Caco-2 (cell line): ENCODE measurements at regions not wholly inside any gene's neighbourhood (a gene's known extent, or its start where the extent isn't known, plus 50 kb on each side); places are given as distances from the start of the nearest gene placed in this dataset.

Experiments
- BruUV-seq: library from RNA; stranded (reverse); fragments of 400-500 nt; replicated peaks from 2 replicates; lab custom pipeline; 2021; lab: Mats Ljungman, UMichigan
- CTCF ChIA-PET: fragments of 300-600 bp; sonication (Branson Sonifier 250); formaldehyde crosslinking; loops from one replicate; lab custom pipeline; 2022; ENCODE audit warnings: antibody characterized with exemption; lab: Charles Lee
- POLR2A ChIA-PET: fragments of 300-600 bp; sonication (Branson Sonifier 250); formaldehyde crosslinking; loops from one replicate; lab custom pipeline; 2022; ENCODE audit warnings: antibody characterized with exemption; lab: Charles Lee
- DNase-seq, 2 experiments: peaks; one replicate each; pipeline versions ENCODE4 v3.0.0 to v3.0.0-alpha.2; 2020 to 2022
- H3K27me3 ChIP-seq: replicated peaks from 2 replicates; pipeline ENCODE4 v1.6.0; 2011; ENCODE audit warnings: low read length; ENCODE audit not compliant: control insufficient read depth, insufficient read depth
- H3K36me3 ChIP-seq: 2 replicates; pipeline ENCODE4 v1.5.1; 2011; ENCODE audit warnings: low read length; ENCODE audit not compliant: control insufficient read depth, insufficient read depth
- H3K4me1 ChIP-seq: fragments of 250-450 bp; sonication (Bioruptor Pico); 2 replicates; pipeline ENCODE4 v1.5.1; 2020; ENCODE audit warnings: mild to moderate bottlenecking
- H3K4me3 ChIP-seq: 2 replicates; pipeline ENCODE4 v1.5.1; 2011; ENCODE audit warnings: low read depth, mild to moderate bottlenecking, control low read depth, low read length
- H3K9me3 ChIP-seq: fragments of 250-450 bp; sonication (Bioruptor Pico); 2 replicates; pipeline ENCODE4 v1.5.1; 2020; ENCODE audit warnings: mild to moderate bottlenecking, moderate library complexity
- H3K27ac Mint-ChIP-seq: one replicate; pipeline ENCODE4 v1.8.0; 2022; ENCODE audit warnings: mixed read lengths; ENCODE audit not compliant: unreplicated experiment
- H3K27me3 Mint-ChIP-seq: one replicate; pipeline ENCODE4 v1.8.0; 2022; ENCODE audit warnings: mixed read lengths; ENCODE audit not compliant: insufficient read depth, unreplicated experiment
- H3K36me3 Mint-ChIP-seq: one replicate; pipeline ENCODE4 v1.8.0; 2022; ENCODE audit warnings: mild to moderate bottlenecking, mixed read lengths; ENCODE audit not compliant: insufficient read depth, unreplicated experiment
- H3K4me1 Mint-ChIP-seq: one replicate; pipeline ENCODE4 v1.8.0; 2022; ENCODE audit warnings: low read depth, mixed read lengths; ENCODE audit not compliant: unreplicated experiment
- H3K4me3 Mint-ChIP-seq: one replicate; pipeline ENCODE4 v1.8.0; 2022; ENCODE audit warnings: mild to moderate bottlenecking, moderate library complexity, mixed read lengths; ENCODE audit not compliant: unreplicated experiment
- H3K9me3 Mint-ChIP-seq: one replicate; pipeline ENCODE4 v1.8.0; 2022; ENCODE audit warnings: mixed read lengths; ENCODE audit not compliant: unreplicated experiment
- CTCF ChIP-seq, 2 experiments: fragments of 200-600 bp in 1 of 2; IDR thresholded peaks; 1 replicate in 1 of 2; 2 replicates in 1 of 2; pipeline versions ENCODE4 v1.5.1 to v1.8.0; 2011 to 2022; ENCODE audit warnings: antibody characterized with exemption in 1 of 2, control low read depth in 1 of 2, inconsistent platforms in 1 of 2, low read depth in 1 of 2, low read length in 1 of 2, mild to moderate bottlenecking in 1 of 2, moderate library complexity in 1 of 2; ENCODE audit not compliant: insufficient read depth in 1 of 2, severe bottlenecking in 1 of 2, unreplicated experiment in 1 of 2
- intact Hi-C: fragments of 100-400 bp; cut with micrococcal nuclease; formaldehyde crosslinking; loops from one replicate; pipeline ENCODE4 v1.10.0; 2022; ENCODE audit not compliant: unreplicated experiment

DNA sequence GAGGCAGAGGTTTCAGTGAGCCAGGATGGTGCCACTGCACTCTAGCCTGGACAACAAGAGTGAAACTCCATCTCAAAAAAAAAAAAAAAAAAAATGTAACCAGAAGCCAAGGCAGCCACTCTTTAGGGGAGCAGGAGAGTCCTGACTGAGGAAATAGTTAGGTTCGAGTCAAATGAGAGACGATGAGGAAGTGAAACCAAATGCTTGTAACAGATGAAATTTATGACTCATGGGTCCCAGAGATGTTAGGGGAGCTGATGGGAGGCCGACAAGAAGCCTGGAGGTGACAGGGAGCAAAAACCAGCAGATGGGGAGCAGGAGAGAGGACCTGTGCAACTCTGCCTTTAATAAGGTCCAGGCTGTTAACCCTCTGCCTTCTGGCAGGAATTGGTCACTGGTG lies 756.1 kb upstream of the DDX18 start:
- Mint-ChIP-seq H3K9me3 (no peaks in the 10 kb centered on the region), H3K4me1 (no peaks in the 10 kb centered on the region), H3K27me3 (no peaks in the 10 kb centered on the region), H3K36me3 (no peaks in the 10 kb centered on the region), H3K27ac (no peak overlapping the region), H3K4me3 (no peak overlapping the region)
- H3K4me3 ChIP-seq, result no peak overlapping the region
- no peaks in the 10 kb centered on the region for H3K9me3 ChIP-seq
- intact Hi-C loops, result no loop called here
- BruUV-seq, result no TSS peak
- no peaks in the 10 kb centered on the region for H3K4me1 ChIP-seq
- ChIA-PET CTCF (no interaction called here), POLR2A (no interaction called here)
- DNase-seq, result no peak
- no peaks in the 10 kb centered on the region for H3K27me3 ChIP-seq
- no peak for TF ChIP-seq CTCF (IDR thresholded peaks at IDR 0.05; ENCODE audit: insufficient read depth in 1 of 2, low read depth in 1 of 2, low read length in 1 of 2, severe bottlenecking in 1 of 2, unreplicated experiment in 1 of 2)
- no peaks in the 10 kb centered on the region for H3K36me3 ChIP-seq

GRCh38 chr2:117064021-117064420 lies 750.5 kb upstream of the DDX18 start:
- TF ChIP-seq CTCF (IDR thresholded peaks at IDR 0.05; ENCODE audit: insufficient read depth in 1 of 2, low read depth in 1 of 2, low read length in 1 of 2, severe bottlenecking in 1 of 2, unreplicated experiment in 1 of 2), result no peak
- Mint-ChIP-seq H3K27me3 (no peaks in the 10 kb centered on the region), H3K4me1 (no peaks in the 10 kb centered on the region), H3K4me3 (no peak overlapping the region), H3K9me3 (no peaks in the 10 kb centered on the region), H3K36me3 (no peaks in the 10 kb centered on the region), H3K27ac (no peak overlapping the region)
- Histone ChIP-seq H3K36me3 (no peaks in the 10 kb centered on the region), H3K4me3 (no peak overlapping the region), H3K4me1 (no peaks in the 10 kb centered on the region), H3K9me3 (no peaks in the 10 kb centered on the region), H3K27me3 (no peaks in the 10 kb centered on the region)
- no TSS peak for BruUV-seq
- intact Hi-C loops, result no loop called here
- DNase-seq, result no peak
- ChIA-PET CTCF (no interaction called here), POLR2A (no interaction called here)

GRCh38 chr2:117065912-117066311 lies 748.6 kb upstream of the DDX18 start:
- Mint-ChIP-seq H3K36me3 (no peaks in the 10 kb centered on the region), H3K27ac (no peak overlapping the region), H3K4me1 (no peaks in the 10 kb centered on the region), H3K27me3 (no peaks in the 10 kb centered on the region), H3K9me3 (no peaks in the 10 kb centered on the region), H3K4me3 (no peak overlapping the region)
- Histone ChIP-seq H3K4me3 (no peak overlapping the region), H3K4me1 (no peaks in the 10 kb centered on the region), H3K9me3 (no peaks in the 10 kb centered on the region; the same call in 1 of the 2 replicates), H3K27me3 (no peaks in the 10 kb centered on the region), H3K36me3 (no peaks in the 10 kb centered on the region)
- intact Hi-C loops, result no loop called here
- no peak for TF ChIP-seq CTCF (IDR thresholded peaks at IDR 0.05; ENCODE audit: insufficient read depth in 1 of 2, low read depth in 1 of 2, low read length in 1 of 2, severe bottlenecking in 1 of 2, unreplicated experiment in 1 of 2)
- BruUV-seq, result no TSS peak
- POLR2A ChIA-PET, result no interaction called here
- no peak for DNase-seq
- CTCF ChIA-PET, result no interaction called here
